ENCODE measurements at regions not wholly inside any gene's neighbourhood (a gene's known extent, or its start where the extent isn't known, plus 50 kb on each side); places are given as distances from the start of the nearest gene placed in this dataset.
"Not testable (repeated sequence)": the region's sequence is repeated elsewhere in the genome, so short reads cannot be mapped to it uniquely, and the experiment has no call there.

DNA sequence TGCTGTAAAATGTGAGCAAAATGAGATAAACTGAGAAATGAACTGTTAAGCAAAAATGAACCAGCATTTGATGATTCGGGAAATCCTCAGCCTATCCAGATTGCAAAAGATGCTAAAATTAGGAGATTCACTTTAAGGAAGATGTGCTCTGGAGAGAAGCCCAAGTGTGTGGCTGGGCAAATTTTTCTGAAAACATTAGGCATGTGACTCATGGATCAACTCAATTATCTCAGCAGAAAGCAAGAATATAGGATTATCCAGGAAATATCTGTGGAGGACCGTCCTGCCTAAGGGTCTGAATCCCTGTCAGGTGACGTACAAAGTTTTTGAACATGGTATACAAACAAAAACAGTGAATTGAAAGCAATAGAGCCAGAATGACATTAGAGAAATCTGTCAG, 1268.3 kb upstream of the TMEFF2 start:
- no peak for DNase-seq (ENCODE audit: low read depth in 4 of 4, low spot score in 1 of 4)

DNA sequence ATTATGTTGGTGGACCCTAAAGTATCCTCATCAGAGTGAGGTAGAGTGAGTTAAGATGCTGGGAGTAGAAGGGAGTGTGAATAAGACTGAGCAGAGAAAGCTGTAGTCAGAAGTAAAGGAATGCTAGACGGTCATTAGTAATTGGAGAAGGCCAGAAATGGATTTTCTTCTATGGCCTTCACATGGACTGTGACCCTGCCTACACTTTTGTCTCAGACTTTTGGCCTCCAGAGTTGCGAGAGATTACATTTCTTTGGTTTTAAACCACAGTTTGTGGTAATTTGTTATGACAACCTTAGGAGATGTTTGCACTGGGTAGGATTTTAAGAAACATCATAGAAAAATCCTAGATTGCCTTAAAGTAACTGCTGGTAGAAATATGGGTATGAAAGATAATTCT, 1267.7 kb upstream of the TMEFF2 start:
- no peak for DNase-seq (ENCODE audit: low read depth in 4 of 4, low spot score in 1 of 4)

DNA sequence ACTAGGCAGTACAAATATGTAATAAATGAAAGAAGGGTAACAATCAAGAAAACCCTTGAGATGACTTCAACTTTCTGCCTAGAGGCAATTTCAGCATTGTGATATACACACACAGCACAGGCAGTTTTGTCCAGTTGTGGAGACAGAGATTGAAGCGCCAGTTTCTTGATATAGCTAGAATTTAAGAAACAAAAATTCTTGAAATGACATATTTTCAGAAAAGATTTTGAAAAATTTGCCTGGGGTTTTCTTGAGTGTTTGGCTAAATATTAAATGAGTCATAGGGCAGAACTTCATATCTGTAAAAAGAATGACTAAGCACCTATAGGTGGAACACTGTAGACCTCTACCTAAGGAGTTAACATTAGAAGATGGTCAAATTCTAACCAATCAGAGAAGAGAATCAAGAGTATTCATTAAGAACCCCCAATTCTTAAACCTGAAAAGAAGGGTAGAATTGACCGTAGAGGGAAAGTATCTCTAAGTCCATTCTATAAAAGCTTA, 1266.8 kb upstream of the TMEFF2 start:
- no peak for DNase-seq (ENCODE audit: low read depth in 4 of 4, low spot score in 1 of 4)

DNA sequence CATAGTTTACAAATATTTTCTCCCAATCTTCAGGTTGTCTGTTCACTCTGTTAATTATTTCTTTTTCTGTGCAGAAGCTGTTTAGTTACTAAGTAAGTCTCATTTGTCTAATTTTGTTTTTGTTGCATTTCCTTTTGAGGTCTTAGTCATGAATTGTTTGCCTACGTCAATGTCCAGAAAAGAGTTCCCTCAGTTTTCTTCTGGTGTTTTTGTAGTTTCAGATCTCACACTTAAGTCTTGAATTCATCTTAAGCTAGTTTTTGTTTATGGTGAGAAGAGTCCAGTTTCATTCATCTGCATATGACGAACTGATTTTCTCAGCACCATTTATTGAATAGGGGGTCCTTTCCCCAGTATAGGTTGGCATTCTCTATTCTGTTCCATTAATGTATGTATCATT, 1252.2 kb upstream of the TMEFF2 start:
- no peak for DNase-seq (ENCODE audit: low read depth in 4 of 4, low spot score in 1 of 4)

DNA sequence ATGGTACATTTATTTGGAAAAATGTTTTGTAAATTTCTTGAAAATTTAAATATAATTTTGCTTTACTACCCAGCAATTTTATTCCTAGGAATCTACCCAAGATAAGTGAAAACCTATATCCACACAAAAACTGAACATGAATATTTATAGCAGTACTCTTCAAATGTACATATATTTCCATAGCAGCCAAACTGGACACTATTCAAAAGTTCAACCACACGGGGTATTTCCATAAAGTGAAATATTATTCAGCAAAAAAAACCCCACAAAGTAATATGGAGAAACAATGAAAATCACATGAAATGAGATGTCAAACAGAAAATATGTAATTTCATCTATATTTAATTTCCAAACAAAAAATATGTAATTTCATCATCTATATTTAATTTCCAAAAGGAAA, 1247.6 kb upstream of the TMEFF2 start:
- no peak for DNase-seq (ENCODE audit: low read depth in 4 of 4, low spot score in 1 of 4)

DNA sequence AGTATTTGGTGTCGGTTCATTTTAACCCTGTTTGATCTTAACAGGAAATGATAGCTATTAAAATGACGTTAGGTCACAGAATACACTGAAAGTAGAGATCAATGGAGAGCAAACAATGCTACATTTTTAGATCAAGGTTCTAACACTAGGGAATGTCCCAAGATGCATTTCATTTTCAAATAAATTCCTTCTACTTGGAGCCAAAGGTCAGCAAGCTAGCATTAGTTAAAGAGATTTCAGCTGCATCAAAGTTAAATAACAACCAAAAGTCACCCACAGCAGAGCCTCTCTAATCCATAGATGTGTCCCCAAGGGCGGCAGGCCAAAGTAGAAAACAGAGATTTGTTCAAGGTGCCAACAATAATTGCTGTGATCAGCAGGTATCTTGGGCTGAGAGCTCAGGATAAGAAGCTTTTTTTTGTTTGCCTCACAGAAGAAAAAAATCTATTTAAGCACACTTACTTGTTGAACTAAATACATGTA, 1233.6 kb upstream of the TMEFF2 start:
- DNase-seq (ENCODE audit: low read depth in 4 of 4, low spot score in 1 of 4) = no peak

DNA sequence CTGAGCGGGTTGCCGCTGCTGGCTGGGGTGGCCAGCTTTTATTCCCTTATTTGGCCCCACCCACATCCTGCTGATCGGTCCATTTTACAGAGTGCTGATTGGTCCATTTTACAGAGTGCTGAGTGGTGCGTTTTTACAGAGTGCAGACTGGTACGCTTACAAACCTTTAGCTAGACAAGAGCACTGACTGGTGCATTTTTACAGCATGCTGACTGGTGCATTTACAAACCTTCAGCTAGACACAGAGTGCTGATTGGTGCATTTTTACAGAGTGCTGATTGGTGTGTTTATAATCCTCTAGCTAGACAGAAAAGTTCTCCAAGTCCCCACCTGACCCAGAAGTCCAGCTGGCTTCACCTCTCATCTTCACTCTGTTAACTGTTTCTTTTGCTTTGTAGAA, 1217.6 kb upstream of the TMEFF2 start:
- not testable (repeated sequence) for DNase-seq (ENCODE audit: low read depth in 4 of 4, low spot score in 1 of 4)

DNA sequence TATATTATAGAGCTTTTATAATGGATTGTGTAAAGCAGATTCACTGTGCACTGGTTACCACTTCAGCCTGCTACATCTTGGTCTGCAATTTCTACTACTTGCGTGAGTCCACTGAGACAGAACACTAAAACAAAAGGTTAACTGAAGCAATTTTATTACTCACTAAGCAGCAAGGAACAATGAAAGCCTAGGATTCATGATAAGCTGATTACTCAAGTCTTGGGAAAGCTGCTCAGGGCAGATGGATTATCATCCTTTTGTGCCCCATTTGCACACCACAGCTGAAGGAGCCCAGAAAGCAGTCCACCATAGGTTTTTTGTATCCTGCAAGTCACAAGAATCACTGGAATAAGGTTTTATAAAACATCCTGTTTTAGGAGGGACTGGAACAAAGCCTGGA, 1215.2 kb upstream of the TMEFF2 start:
- no peak for DNase-seq (ENCODE audit: low read depth in 4 of 4, low spot score in 1 of 4)

DNA sequence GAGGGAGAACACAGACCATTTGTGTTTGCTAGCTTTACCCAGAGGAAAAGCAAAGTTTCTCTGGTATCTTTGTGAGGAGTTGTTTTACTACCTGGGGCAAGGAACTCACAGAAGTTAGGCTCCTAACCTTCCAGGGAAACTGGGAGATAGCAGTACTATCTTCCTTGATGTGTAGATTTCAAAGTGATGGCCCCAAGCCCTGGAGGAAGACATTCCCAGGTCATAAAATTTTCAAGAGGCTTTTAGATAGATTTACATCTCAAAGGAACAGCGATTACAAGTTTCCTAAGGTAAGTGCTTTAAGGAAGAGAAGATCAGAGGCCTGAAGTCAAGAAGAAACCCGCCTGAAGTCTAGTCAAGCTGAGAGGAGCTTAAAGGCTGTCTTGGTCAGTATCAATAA, 1187.8 kb upstream of the TMEFF2 start:
- DNase-seq (ENCODE audit: low read depth in 4 of 4, low spot score in 1 of 4) = no peak

DNA sequence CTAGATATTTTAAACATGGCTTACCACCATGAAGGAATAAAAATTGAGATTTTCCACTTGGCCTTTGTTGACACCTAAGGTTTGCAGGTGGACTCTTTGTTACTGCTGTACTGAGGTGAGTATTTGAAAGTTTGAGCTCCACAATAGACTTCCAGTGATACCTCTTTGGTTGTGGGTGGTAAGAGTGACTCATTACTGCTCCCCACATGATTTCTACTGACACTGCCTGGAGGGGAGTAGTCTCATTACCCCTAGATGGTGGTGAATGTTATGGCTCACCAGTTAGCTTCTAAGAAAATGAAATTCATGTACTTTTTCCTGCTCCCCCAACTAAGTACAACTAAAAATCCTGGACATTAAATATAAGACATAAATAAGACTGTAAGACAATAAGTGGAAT, 1183.1 kb upstream of the TMEFF2 start:
- DNase-seq (ENCODE audit: low read depth in 4 of 4, low spot score in 1 of 4) = no peak

DNA sequence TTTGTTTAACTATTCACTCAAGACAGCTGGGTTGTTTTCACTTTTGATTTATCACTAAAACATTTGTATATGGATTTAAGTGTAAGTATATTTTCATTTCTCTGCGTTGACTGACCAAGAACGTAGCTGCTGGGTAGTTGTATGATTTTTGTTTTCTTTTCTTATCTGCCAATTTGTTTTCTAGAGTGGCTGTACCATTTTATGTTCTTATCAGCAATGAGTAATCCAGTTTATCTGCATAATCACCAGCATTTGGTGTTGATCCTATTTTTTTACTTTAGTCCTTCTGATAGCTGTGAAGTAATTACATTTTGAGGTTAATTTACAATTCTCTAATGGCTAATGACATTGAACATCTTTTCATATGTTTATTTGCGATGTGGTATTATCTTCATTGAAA, 1178.4 kb upstream of the TMEFF2 start:
- no peak for DNase-seq (ENCODE audit: low read depth in 4 of 4, low spot score in 1 of 4)

DNA sequence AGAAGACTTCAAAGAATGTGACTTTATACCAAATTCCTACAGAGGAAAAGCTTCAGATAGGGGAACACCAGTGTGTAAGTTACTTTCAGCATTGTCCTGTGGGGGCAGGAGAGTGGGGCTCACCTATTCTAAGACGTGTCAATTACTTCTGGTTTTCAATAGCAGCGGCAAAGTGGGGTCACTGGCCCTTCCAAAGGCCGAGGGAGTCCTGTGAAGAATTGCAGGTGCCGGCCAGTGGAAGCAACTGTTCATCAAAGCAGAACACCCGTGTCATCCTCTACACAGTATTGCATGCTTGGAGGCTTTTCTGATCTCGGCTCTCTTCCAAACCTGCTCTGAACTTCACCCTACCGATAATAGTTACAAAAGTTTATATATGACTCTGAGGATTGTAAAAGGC, 1176.5 kb upstream of the TMEFF2 start:
- no peak for DNase-seq (ENCODE audit: low read depth in 4 of 4, low spot score in 1 of 4)

DNA sequence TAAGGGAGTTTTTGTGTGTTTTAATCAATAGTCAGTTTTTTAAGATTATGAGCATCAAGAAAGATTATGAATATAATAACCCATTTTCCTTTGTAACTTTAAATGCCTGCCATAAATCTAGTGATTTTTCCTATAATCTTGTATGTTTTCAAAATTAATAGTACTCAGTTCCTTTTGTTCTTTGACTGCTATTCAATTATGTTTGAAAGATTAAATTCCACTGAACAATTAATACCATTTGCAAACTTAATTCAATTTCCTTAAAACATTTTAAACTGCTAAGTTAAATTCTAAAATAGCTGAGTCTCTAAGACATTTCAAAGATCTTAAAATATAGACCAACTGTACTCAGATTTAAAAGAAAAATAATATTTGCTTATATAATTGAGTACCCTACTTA, 1173.9 kb upstream of the TMEFF2 start:
- no peak for DNase-seq (ENCODE audit: low read depth in 4 of 4, low spot score in 1 of 4)

DNA sequence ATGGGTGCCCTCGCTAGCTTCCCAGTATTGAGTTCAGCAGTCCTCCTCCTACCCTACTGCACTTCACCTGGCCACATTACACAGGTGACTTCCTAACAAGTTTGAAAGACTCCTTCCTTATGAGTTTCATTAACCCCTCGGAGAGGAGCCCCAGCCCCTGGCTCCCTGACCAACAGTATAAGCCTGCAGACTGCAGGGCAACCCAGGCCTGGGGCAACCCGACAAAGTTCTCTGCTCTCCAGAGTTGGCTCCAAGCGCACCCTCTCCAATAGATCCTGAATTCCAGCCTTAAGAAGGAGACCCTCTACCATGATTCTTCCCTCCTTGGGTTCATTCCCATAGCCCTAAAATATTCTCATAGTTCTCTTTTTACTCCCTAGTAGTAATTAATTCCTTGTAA, 1162.8 kb upstream of the TMEFF2 start:
- DNase-seq (ENCODE audit: low read depth in 4 of 4, low spot score in 1 of 4) = no peak

DNA sequence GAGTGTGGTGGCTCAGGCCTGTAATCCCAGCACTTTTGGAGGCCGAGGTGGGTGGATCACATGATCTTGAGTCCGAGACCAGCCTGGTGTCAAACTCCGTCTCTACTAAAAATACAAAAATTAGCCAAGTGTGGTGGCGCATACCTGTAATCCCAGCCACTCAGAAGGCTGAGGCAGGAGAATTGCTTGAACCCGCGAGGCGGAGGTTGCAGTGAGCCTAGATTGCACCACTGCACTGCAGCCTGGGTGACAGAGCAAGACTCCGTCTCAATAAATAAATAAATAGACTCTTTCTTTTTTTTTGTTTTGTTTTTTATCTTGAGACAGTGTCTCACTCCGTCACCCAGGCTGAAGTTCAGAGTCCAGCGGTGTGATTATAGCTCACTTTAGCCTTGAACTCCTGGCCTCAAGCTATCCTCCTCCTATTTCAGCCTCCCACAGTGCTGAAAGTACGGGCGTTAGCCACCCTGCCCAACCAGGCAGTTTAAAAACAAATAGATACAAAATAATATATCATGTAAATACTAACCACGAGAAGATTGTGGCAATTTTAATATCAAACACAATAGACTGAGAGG, 1158.0 kb upstream of the TMEFF2 start:
- not testable (repeated sequence) for DNase-seq (ENCODE audit: low read depth in 4 of 4, low spot score in 1 of 4)

DNA sequence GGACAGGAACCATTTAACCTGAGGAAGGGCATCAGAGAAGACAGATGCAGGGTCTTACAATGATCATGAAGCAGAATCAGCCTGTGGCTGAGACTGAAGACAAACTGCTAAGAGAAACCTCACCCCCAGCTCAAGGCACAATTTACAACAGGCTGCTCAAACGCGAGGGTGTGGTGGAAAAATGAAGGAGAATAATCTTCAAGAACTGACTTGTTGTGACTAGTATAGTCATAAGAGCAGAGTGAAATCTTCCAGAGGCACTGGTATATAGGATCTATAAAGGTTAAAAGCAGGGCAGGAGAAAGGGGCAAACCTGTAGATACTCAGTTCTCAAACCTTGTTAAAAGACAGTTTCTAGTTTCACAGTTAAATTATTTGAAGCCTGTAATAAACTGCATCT, 1155.8 kb upstream of the TMEFF2 start:
- DNase-seq (ENCODE audit: low read depth in 4 of 4, low spot score in 1 of 4) = no peak

DNA sequence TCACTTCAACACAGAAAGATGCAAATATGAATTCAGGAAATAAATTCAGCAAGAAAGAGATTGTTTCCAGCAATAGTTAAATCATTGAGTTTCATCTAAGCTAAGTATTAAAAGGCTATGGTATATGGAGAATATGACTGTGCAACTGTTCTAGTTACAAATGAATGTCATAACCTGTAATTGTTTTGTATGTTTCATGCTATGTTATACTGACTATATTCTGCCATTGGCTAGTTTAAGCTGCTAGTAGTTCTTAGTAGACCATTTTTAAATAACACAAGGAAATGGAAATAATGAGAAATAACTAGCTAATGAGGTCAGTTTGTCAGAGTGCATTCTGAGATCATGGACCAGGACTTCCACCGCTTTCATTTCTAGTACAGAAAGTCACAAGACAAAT, 1154.9 kb upstream of the TMEFF2 start:
- no peak for DNase-seq (ENCODE audit: low read depth in 4 of 4, low spot score in 1 of 4)

DNA sequence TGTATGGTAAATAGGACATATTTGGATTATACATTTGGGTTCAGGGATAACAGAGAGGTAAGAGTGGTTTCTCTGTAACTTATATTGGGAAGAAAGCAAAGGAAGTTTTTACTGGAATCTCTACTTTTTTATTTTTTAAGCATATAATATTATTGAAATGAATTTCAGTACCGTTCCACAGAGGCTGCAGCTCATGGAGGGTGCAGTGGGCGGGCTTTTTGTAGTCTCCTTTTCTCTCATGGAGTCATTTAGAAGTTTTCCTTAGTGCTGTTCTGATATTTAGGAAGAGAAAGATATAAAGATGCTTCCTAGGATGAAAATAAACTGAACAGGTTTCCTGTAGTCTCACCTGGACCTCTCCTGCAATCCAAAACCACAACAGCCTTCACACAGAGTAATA, 1153.3 kb upstream of the TMEFF2 start:
- DNase-seq (ENCODE audit: low read depth in 4 of 4, low spot score in 1 of 4) = no peak

DNA sequence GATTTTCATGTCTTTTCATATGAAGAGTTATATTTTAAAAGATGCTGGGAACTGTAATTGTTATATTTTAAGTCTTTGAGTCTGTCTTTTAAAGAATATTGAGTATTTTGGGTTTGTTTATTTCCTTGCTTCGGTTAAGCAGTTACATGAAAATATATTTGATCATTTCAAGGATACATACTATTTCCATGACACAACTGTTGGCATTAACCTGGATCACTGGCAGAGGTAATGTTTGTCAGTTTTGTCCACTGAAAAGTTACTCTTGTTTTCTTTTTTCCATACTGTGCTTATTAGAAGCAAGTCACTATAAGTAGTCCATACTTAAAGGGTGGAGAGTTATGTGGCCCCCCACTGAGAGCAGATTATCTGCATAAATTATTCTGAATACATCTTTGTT, 1142.0 kb upstream of the TMEFF2 start:
- DNase-seq (ENCODE audit: low read depth in 4 of 4, low spot score in 1 of 4) = no peak

DNA sequence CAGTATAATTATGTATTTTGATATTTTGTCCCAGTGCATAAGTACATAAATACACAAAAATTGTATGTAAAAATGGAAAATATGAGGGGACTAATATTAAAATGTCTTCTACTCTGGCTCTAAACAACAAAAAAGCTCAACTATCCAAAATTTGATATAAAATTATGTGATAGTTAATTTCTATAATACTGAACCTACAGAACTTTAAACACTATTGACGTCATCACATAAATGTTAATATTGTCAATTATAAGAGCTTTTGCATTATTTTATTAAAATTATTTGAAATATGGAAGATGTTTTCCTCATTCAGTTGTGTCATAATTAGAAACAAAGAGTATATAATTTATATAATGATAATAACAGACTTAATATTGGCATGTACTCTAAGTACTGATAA, 1139.7 kb upstream of the TMEFF2 start:
- DNase-seq (ENCODE audit: low read depth in 4 of 4, low spot score in 1 of 4) = no peak

DNA sequence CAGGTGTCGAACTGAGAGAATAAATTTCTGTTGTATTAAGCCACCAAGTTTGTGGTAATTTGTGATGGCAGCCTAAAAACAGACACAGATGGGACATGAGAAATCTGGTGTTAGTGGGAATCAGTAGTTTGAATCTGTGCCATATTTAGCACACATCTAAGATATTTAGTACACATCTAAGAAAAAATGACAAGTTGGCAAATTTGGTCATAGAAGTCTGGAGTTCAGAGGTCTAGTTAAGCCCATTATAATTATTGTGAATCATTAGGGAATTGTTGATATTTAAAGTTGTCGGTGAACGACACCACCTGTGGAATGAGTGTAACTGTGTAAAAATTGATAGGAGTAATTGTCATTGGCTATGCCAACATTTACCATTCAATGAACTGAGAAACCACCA, 1138.8 kb upstream of the TMEFF2 start:
- DNase-seq (ENCODE audit: low read depth in 4 of 4, low spot score in 1 of 4) = no peak

DNA sequence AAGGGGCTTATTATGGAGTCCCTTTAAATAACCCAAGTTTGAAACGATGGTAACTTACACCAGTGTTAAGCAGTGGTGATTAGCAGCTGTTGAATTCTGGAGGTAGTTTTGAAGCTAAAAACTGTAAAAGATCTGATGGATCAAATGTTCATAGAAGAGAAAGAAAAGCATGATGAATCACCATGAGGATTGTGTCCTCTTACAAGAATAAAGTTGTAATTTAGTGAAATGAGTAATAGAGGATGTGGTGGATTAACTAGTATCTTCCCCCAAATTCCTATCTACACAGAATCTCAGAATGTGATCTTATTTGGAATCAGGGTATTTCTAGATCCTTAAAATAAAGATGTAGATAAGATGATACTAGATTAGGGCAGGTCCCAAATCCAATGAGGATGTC, 1138.2 kb upstream of the TMEFF2 start:
- no peak for DNase-seq (ENCODE audit: low read depth in 4 of 4, low spot score in 1 of 4)

DNA sequence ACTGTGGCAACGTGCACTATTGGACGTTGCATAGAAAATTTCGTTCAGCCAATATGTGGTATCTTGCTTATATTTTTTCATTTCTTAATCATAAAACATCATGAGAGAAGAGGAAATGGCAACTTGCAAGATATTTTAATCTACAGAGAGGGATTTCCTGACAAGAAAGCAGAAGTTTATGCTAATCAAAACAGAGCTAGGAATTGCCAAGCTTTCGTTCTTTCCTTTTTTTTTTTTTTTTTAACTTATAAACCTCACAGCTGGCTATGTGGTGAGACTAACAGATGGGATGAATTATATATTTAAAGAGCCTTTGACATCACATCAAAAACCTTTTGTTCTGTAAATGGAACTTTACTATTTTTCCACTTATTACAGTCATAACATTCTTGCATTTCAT, 1136.9 kb upstream of the TMEFF2 start:
- no peak for DNase-seq (ENCODE audit: low read depth in 4 of 4, low spot score in 1 of 4)

DNA sequence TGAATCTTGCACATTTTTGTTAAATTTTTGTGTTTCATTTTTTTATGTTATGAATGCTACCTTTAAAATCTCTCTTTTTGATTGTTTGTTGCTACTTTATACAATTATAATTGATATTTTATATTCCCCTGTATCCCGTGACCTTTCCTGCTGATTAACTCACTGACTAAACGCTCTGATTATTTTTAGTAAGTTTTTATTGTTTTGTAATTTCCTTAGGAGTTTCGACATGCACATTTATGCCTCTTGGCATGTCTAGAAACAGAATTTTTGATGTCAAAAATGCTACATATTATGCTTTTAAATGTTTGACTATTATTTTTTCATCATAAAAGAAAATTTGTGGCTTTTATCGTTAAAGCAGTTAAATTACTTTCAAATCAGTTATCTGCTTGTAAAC, 1131.6 kb upstream of the TMEFF2 start:
- no peak for DNase-seq (ENCODE audit: low read depth in 4 of 4, low spot score in 1 of 4)
